ENCODE measurements at regions not wholly inside any gene's neighbourhood (a gene's known extent, or its start where the extent isn't known, plus 50 kb on each side); places are given as distances from the start of the nearest gene placed in this dataset.
"Not testable (repeated sequence)": the region's sequence is repeated elsewhere in the genome, so short reads cannot be mapped to it uniquely, and the experiment has no call there.

DNA sequence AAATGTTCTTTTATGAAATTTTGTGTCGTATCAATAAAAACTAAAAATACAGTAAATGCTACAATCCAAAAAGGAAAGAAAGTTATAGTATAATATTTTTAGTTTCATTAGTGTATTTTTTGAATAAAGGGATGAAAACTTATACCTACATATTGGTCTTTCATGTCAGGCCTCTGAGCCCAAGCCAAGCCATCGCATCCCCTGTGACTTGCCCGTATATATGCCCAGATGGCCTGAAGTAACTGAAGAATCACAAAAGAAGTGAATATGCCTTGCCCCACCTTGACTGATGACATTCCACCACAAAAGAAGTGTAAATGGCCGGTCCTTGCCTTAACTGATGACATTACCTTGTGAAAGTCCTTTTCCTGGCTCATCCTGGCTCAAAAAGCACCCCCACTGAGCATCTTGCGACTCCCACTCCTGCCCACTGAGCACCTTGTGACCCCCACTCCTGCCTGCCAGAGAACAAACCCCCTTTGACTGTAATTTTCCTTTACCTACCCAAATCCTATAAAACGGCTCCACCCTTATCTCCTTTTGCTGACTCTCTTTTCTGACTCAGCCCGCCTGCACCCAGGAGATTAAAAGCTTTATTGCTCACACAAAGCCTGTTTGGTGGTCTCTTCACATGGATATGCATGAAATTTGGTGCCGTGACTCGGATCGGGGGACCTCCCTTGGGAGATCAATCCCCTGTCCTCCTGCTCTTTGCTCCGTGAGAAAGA lies 108.2 kb upstream of the PELI1 start:
- DNase-seq: not testable (repeated sequence)

DNA sequence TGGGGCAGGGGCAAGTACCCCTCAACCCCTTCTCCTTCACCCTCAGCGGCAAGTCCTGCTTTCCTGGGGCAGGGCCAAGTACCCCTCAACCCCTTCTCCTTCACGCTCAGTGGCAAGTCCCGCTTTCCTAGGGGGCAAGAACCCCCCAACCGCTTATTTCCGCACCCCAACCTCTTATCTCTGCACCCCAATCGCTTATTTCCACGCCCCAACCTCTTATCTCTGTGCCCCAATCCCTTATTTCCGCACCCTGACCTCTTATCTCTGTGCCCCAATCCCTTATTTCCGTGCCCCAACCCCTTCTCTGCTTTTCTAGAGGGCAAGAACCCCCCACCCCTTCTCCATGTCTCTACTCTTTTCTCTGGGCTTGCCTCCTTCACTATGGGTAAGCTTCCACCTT lies 109.2 kb upstream of the PELI1 start:
- DNase-seq: not testable (repeated sequence)

DNA sequence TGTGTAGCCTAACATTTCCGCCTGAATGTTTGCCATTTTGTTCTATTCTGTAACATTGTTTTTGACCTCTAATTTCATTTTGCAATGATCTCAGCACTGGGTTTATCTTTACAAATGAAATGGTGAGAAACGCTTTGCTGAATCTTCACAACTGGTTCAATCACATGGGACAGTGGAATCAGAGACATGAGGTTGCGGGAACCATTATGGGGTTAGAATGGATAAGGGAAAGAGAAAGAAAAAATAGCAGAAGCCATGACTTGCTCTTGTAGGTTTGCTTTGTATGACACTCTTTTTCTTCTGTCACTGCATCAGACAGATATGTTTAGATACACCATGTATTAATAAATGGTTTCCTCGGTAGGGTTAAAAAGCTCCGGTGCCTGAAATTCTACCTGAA lies 114.3 kb upstream of the PELI1 start:
- DNase-seq: no peak

DNA sequence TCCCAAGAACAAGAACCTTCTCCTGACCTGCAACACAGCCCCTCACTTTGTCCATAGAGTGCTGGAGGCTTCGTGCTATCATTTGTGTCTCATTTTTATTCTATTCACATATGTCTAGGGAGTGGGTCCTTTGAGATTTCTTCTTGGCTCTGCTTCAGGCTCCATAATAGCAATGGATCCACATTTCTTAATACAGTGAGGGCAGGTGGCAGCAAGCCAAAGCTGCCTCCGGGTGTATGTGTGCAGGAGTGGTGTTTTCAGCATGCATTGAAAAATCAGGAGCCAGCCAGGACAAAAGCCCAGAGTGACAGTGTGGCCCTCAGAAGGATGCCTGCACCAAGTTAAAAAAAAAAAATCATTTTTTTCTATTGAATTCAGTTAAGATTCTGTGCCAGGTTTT lies 115.1 kb upstream of the PELI1 start:
- DNase-seq: no peak

DNA sequence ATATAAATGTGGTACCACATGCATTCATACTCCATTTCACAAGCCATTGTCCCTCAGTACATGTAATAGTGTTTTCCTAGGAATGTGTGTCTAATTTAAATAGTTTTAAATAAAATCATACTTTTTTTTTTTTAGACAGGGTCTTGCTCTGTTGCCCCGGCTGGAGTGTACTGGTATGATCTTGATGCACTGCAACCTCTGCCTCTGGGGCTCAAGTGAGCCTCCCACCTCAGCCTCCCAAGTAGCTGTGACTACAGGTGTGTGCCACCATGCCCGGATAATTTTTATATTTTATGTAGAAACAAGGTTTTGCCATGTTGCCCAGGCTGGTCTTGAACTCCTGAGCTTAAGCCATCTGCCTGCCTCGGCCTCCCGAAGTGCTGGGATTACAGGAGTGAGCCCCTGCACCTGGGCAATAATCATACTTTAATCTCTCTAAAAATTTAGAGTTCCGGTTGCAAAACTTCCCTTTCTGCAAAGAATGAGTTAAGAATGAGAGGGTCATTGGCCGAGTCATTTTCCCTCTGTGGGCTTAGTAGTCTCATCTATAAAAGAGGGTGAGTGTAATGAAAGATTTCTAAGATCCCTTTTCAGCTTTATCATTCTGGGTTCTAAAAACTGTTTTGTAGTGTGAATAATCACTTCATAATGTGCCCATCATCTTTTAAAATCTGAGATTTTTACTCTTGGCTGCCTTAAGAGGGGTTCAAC lies 116.0 kb upstream of the PELI1 start:
- no peak for DNase-seq

DNA sequence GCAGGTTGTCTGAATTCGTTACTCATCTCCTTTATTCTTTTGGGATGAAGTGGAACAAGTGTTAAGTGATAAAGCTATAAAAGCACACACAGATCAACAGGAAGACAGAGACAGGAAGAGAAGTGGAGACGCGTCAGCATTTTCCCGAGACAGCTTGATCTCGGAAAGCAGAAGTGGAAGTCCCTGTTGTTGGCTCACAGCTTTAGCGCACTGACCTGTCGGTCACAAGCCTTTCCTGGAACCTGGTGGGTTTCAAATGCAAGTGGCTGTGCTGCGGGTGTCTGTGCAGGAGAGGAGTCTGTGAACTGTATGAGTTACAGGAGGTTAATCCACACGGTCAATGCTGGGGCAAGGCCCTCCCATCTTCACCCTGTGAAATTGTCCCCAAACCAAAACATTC lies 116.6 kb upstream of the PELI1 start:
- peak; percentile 6 for DNase-seq

DNA sequence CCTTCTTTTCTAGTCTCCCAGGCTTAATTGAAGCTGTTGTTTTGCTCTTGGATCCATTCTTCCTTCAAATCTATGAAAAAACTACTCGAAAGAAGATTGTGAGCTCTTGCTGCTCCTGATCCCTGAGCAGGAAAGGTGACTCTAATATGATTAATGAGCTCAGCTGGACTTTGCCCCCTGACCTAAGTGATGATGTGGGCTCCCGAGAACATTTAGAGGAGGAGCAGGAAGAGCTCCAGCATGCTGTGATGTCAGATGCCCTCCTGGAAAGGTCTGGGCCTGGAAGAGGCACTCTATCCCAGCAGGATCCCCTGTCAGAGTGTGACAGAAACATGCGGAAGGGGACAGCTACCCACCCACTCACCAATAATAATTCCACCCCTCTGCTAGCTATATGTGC lies 117.9 kb upstream of the PELI1 start:
- DNase-seq: no peak

DNA sequence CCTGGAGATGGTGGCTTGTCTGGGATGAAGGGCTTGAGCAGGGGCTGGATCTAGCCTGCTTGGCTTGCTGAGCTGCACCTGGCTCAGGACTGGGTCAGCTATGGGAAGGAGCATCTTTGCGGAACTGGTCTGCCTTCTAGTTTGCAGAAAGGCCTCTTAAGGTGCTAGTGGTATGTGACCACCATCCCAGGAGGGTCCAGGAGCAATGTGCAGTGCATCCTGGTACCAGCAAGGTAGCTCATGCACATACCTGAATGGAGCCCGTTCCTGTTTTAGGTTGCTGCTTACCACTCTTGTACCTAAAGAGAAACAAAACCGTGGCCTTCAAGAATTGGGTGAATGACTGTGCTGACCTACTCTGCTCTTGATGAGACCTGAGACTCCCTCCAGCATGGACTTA lies 118.6 kb upstream of the PELI1 start:
- DNase-seq: no peak

DNA sequence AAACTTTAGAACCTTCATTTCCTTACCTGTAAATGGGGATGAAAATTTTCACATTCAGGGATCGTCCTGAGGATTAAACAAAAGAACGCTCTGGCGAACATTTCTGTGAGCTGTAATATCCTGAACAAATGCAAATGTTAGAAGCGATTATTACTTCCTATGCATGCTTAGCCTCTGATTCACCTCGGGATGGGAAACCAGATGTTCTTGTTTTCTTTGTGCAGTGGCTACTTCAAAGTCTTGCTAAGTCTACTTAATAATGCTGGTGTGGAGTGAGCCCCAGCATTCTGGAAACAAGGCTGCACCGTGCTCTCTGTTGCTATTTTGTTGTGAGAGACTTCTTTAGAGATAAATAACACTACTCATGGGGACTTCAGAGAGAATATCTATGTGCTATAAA lies 119.1 kb upstream of the PELI1 start:
- DNase-seq: no peak

DNA sequence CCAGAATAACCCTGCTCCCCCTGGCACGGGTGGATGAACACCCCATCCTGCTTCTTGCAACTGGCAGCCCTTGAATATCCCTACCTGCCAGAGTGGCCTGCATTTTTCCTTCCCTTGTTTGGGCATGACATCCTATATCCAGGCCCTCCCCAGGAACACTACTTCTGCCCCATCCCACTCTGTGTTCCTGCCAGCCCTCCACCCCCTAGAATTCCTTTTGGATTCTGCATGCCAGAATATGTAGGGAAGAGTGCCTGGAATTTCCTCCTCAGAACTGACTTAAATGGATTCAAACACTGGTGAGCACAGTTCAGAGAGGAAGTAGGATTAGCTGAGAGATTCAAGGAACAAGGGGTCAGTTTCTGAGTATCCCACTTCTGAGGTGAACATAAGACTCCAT lies 123.5 kb upstream of the PELI1 start:
- no peak for DNase-seq

DNA sequence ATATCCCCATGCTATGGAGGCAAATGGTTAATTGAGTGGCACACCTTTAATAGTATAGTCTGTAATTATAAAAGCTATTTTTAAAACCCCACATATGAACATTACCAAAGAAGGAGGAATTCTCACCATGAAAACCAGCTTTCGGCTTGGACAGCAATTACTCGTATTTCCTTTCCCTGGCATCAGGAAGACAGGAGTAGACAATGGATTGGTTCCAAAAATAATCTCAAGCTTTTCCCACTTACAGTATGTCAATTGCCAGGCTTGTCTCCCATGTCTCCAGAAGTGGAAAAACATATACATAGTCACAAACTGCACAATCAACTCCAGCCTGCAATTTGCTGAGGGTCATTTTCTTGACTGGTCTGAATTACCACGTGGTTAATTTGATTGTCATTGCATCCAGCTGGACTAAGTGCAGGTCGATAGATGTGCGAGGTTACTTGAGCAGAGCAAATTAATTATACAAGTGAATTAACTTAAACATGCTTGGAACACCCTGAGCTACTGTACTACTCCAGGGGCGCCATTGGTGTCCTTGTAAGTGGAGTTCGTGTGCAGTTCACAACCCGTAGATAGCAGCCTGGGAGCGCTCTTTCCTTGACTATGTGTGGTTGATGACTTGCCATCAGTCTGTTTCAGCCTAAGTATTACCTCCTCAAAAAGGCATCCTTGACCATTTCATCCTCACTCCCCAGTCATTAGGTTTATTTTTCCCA lies 124.3 kb upstream of the PELI1 start:
- DNase-seq: no peak

DNA sequence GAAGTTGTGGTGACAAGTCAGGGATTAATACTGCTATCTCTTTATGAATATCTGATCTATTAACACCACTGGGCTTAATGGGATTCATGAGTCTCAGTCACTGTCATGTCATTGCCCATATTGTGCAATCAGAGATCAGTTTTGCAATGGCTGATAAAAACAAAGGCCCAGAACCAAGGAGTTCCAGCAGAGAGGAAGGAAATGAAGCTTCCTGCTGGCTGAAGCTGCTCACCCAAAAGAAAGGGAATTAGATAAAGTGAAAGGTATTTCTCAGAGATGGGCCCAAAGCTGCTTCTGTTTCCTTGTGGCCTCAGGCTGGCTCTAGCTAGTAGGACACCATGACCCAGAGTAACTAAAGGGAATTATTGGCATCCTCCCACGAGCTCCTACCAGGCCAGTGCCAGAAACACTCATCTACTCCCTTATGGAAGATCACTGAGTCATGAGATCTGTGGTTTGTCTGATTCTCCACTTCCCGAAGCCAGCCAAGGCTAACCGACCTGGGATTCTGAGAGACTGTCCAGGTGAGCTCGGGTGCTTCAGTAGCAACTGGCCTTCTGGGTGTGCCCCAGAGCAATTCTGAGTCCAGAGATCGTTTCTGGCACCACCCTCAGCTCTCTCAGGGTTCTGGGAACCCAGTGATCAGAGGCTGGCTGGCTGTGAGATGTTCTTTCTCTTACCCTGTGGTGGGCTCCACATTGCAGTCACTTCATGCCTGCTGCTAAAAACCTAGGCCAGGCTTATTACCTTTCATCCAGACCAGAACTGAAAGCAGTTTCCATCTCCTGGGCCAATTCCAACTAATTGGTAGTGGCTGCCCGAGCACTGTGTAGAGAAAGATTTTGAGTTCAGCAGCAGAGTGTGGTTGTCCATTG lies 129.5 kb upstream of the PELI1 start:
- no peak for DNase-seq

DNA sequence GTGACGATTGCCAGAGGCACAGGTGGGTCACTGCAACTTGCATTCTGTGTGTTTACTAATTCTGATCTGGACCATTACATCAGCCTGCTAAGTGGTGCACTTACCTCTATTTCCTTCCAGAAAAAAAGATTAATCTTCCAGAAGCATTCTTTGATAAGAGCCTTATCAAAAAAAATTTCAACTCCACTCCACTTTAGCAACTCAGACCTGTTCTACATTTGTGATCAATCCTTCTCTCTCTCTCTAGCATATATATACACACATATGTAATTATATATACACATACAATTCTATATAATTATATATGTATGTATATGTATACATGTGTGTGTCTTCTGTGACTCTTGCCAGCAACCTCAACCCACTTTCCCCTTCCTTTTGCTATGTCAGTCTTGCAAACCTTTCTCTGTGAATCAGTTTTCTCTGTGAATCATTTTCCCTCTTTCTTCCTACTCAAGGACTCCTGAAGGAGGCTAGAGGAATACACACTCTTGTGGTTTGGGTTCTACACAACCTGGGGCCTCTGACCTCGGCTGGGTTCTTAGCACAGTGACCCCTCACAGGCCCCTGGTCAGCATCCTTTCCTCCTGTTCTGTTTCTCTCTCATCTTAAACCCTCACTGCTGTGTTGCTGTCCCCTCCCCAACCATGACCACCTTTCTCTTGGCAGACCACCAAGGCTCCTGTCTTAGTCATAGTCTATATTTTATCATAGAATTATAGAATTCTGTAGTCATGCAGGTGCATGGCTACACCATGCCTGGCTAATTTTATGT lies 130.4 kb upstream of the PELI1 start:
- DNase-seq: no peak

DNA sequence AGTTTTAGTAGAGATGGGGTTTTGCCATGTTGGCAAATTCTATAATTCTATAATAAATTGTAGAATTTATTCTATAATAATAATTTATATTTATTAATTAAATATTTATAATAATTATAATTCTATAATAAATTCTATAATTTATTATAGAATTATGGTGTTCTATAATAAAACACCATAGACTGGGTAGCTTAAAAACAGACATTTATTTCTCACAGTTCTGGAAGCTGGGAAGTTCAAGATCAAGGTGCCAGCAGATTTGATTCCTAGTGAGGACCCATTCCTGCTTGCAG lies 130.9 kb upstream of the PELI1 start:
- no peak for DNase-seq

DNA sequence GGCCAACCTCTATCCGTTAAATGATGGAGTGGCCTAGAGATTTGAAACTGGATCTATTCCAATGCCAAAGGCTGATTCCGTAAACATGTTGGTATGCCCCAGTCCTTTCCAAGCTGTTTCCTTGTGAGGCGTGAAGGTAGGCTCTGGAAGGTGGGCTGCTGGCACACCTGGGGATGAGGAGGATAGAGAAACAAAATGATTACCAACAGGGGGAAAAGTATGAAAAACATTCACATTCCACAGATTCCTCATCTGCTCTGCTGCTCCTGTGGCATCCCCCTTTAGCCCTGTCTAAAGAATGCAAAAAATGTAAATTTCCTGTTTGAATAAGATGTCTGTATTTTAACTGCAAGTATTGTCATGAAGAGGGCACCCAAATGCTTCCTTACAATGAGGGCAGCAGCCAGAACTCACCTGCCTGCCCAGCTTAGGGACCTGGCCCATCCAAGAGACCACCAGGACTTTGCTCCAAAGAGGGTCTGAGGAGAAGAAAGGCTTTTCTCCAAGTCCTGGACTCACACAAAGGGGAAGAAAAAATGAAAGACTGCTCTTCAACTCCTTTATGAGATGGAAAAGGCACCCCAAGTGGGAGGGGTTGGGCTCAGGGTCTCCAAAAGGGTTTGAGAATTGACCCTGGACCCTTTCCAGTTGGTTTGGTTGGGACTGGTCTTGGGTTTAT lies 132.3 kb upstream of the PELI1 start:
- no peak for DNase-seq

DNA sequence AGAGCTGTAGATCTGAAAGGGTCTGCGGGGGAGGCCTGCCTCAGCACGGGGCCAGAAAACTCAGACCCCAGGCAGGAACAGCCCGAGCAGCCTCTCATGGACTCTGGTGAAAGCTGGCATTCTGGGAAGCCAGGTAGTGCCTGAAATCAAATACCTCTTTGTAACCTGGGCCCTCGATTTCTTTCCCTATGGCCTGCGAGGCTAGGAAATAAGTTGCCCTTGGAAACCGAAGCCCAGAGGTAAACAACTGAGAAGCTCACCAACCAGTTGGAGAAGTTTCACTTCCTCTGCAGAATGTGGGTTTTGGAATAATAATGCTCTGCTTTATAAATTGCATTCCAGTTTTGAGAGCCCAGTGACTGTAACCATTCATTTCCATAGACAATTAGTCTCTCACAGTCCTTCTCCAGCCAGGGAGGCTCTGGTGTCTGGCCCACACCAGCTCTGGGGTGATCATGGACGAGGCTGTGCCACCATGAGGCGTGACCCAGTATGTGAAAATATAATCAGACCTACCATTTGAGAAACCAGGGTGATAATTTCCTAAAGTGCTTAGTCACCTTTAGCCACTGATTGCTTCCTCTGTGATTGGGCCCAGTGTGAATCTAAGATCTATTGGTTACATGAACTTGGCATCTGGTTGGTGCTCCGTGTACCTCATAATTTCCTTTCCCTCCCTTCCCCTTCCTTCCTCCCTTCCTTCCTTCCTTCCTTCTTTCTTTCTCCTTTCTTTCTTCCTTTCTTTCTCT lies 133.1 kb upstream of the PELI1 start:
- DNase-seq: no peak

DNA sequence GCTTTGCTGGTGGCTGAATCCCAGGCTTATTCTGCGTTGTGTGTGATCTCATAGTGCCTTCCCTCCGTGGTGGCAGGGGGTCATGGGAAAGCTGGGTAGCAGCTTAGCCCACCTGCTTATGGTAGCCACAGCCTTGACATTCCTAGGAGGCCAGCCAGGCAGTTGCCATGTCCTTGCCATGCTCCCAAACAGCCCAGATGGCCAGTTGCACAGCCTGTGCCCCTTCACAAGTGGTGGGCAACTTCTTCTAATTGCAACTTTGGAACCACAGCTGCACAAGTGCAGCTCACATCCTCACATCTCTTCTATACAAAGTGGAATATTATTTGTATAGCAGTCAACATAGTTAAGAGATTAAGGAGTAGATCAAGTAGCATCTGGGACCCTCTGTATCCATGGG lies 136.6 kb upstream of the PELI1 start:
- not testable (repeated sequence) for DNase-seq

DNA sequence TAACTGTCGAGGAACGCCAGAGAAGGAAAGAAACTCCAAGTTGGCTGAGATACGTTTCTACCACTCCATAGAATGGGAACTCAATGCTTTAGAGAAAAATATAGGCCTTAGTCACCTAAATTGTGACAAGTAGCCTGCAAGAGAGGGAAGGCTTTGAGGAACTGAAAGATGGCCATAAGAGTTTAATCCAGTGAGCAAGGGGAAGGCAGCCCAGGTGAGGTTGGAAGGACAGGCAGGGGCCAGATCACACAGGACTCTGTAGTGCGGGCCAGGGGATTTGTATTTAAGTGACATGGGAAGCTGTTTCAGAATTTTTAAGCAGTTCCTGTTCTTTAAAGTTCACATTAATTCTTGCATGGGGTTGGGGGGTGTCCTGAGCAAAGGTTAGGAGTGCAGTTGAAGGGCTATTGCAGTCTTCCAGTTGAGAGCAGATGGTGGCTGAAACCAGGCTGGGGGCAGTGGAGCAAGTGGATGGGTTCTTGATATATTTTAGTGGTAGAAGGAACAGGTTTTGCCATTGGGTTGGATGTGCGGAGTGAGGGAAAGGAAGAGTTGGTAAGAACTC lies 138.9 kb upstream of the PELI1 start:
- DNase-seq: no peak

DNA sequence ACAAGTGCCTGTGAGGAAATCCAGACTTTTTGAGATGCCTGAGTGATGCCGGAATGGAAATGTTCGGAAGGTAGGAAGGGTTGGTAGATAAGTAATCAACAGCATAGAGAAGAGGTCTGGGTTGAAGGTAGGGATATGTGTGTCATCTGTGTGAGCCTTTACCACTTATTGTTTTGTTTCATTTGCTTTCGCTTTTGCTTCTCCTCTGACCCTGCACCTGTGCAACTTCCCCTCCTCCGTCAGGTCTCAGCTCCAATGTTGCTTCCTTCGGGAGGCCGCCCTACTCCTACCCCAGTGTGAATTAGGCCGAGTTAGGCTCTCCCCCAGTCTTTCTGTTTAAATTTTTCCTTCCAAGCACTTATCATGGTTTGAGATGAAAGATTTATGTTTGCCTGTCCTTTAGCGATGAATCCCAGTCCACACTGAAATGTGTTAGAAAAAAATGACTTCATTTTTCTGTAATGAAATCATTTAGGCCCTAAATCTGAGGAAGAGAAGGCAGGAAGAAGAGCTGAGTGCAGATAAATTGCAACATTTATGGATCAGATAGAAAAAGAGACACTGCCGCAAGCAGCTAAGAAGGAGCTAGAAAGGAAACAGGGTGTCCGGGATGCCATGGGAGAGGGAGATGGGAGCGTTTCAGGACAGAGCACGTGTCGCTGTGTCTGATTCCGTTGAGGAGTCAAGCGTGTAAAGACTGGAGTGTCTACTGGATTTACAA lies 139.6 kb upstream of the PELI1 start:
- DNase-seq: no peak

DNA sequence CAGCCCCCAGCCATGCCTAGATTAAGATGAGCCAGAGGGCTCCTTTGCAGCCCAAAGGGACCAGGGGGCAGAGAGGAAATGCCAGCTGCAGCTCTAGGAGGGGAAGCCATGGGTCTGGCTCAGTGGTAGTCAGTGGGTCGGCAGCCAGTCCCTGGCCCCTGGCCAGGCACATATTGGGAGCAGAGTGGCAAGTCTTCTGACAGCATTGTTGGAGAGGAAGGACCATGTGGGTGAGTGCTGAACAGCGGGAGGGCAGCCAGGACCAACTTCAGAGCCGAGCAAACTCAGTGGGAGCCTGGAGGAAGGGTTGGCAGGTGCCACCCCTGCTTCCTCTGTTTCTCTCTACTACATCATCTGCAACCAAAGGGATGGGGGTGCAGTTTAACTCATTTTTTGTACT lies 140.5 kb upstream of the PELI1 start:
- no peak for DNase-seq

Data from SIG-M5 (cell line).